ENCODE measurements at regions not wholly inside any gene's neighbourhood (a gene's known extent, or its start where the extent isn't known, plus 50 kb on each side); places are given as distances from the start of the nearest gene placed in this dataset.

DNA sequence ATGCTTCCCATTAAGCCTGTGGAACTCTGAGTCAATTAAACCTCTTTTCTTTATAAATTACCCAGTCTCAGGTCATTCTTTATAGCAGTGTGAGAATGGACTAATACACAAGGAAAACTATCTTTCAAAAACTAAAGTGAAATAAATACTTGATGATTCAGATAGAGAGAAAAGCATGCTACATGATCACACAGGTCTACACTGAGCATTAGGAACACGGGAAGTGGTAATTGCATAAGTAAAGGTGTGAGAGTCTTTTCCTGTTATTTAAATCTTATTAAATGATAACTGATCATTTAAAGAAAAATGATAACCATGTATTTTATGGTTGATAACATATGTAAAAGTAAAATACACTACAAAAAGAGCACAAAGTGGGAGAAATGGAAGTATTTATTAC, 812.0 kb upstream of the RAB6C start:
- H3K27me3 Mint-ChIP-seq = peaks cover 3% of the 10 kb centered on the region
- H3K36me3 Mint-ChIP-seq (ENCODE audit: low read depth) = no peaks in the 10 kb centered on the region
- no peaks in the 10 kb centered on the region for H3K9me3 Mint-ChIP-seq
- DNase-seq = no peak
- no peaks in the 10 kb centered on the region for H3K4me1 Mint-ChIP-seq (ENCODE audit: low read depth)
- no peak overlapping the region for H3K27ac Mint-ChIP-seq
- H3K4me3 Mint-ChIP-seq = no peak overlapping the region

DNA sequence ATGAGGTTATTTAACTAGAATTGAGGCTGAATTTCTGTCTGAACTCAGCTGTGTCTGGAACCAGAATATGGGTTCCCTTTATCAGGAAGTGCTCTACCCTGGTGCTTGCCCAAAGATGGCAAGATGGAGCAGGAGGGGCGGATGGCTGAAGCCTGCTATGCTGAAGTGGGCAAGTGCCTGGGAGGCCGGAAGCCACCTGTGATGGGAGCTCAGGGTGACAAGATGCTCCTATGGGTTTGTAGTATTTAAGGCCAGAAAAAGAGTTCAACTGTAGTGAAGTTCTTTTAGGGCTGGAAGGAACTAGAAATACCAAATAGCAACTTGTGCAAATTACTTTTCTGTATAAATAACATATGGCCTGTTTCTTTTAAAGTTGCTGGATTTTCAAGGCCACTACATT, 808.9 kb upstream of the RAB6C start:
- Mint-ChIP-seq H3K4me3 (no peak overlapping the region), H3K27me3 (peaks cover 3% of the 10 kb centered on the region), H3K9me3 (peaks cover 4% of the 10 kb centered on the region), H3K27ac (no peak overlapping the region), H3K36me3 (ENCODE audit: low read depth) (no peaks in the 10 kb centered on the region), H3K4me1 (ENCODE audit: low read depth) (no peaks in the 10 kb centered on the region)
- no peak for DNase-seq

- H3K4me1 Mint-ChIP-seq (ENCODE audit: low read depth) = no peaks in the 10 kb centered on the region
- no peak overlapping the region for H3K27ac Mint-ChIP-seq
- H3K9me3 Mint-ChIP-seq = peaks cover 4% of the 10 kb centered on the region
- H3K27me3 Mint-ChIP-seq = no peaks in the 10 kb centered on the region
- no peaks in the 10 kb centered on the region for H3K36me3 Mint-ChIP-seq (ENCODE audit: low read depth)
- no peak overlapping the region for H3K4me3 Mint-ChIP-seq
- no peak for DNase-seq
Measured at GRCh38 chr2:129174143-129174542, 805.3 kb upstream of the RAB6C start.

- no peaks in the 10 kb centered on the region for H3K36me3 Mint-ChIP-seq (ENCODE audit: low read depth)
Measured at GRCh38 chr2:129175051-129175450, 804.4 kb upstream of the RAB6C start.

GRCh38 chr2:129176375-129176774, 803.1 kb upstream of the RAB6C start:
- Mint-ChIP-seq H3K27me3 (no peaks in the 10 kb centered on the region), H3K4me1 (ENCODE audit: low read depth) (no peaks in the 10 kb centered on the region), H3K27ac (no peak overlapping the region)

More at GRCh38 chr2:129175051-129175450, 804.4 kb upstream of the RAB6C start:
- no peaks in the 10 kb centered on the region for H3K27me3 Mint-ChIP-seq
- no peaks in the 10 kb centered on the region for H3K4me1 Mint-ChIP-seq (ENCODE audit: low read depth)
- H3K27ac Mint-ChIP-seq = no peak overlapping the region
- H3K4me3 Mint-ChIP-seq = no peak overlapping the region
- peaks cover 4% of the 10 kb centered on the region for H3K9me3 Mint-ChIP-seq
- no peak for DNase-seq

DNA sequence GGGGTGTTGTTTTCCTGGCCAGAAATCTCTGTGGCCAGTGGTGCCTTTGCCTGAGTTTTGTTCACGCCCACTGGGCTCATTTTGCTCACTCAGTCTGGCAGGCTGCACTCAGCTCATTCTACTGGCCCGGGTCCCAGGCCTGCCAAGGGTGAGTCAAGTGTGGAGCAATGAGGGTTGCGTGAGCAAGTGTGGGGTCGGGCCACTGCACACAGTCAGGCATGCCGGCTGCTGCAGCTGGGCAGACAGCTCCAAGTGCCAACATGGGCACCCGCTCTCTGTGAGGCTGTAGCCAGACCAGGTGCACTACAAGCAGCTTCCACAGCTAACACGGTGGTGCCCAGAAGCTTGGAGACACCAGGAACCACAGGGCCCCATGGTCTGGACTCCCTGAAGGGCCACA, 801.1 kb upstream of the RAB6C start:
- H3K9me3 Mint-ChIP-seq = peaks cover 4% of the 10 kb centered on the region
- H3K4me1 Mint-ChIP-seq (ENCODE audit: low read depth) = no peaks in the 10 kb centered on the region
- no peaks in the 10 kb centered on the region for H3K36me3 Mint-ChIP-seq (ENCODE audit: low read depth)
- no peak overlapping the region for H3K4me3 Mint-ChIP-seq
- H3K27ac Mint-ChIP-seq = no peak overlapping the region
- no peaks in the 10 kb centered on the region for H3K27me3 Mint-ChIP-seq
- DNase-seq = no peak

More at GRCh38 chr2:129176375-129176774, 803.1 kb upstream of the RAB6C start:
- Mint-ChIP-seq H3K9me3 (peaks cover 4% of the 10 kb centered on the region), H3K4me3 (no peak overlapping the region), H3K36me3 (ENCODE audit: low read depth) (no peaks in the 10 kb centered on the region)
- no peak for DNase-seq

- Mint-ChIP-seq H3K4me3 (no peak overlapping the region), H3K9me3 (no peaks in the 10 kb centered on the region), H3K27me3 (no peaks in the 10 kb centered on the region), H3K4me1 (ENCODE audit: low read depth) (no peaks in the 10 kb centered on the region), H3K27ac (no peak overlapping the region), H3K36me3 (ENCODE audit: low read depth) (no peaks in the 10 kb centered on the region)
- no peak for DNase-seq
Measured at GRCh38 chr2:129179199-129179598, 800.3 kb upstream of the RAB6C start.

GRCh38 chr2:129180124-129180716, 799.2 kb upstream of the RAB6C start:
- Mint-ChIP-seq H3K36me3 (ENCODE audit: low read depth) (no peaks in the 10 kb centered on the region), H3K9me3 (no peaks in the 10 kb centered on the region), H3K4me1 (ENCODE audit: low read depth) (no peaks in the 10 kb centered on the region)

DNA sequence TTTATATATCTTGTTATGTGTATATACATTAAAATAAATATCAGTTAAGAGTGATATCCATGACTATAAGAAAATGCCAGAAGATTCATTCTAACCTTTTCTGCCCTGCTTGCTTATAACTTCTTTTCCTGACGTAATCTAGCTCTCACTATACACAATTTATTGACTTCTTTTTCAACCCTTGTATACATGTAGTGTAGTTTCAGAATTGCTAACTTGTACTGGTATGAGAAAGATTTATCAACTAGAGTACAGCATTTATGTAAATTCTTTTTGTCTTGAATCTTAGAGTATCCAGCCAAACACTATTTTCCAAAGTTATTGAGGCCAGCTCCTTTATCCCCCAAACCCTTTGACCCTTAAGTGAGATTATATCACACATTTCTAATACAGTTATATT, 798.0 kb upstream of the RAB6C start:
- no peak overlapping the region for H3K27ac Mint-ChIP-seq
- no peak overlapping the region for H3K4me3 Mint-ChIP-seq
- no peaks in the 10 kb centered on the region for H3K4me1 Mint-ChIP-seq (ENCODE audit: low read depth)

More at GRCh38 chr2:129180124-129180716, 799.2 kb upstream of the RAB6C start:
- H3K27me3 Mint-ChIP-seq = no peaks in the 10 kb centered on the region
- H3K4me3 Mint-ChIP-seq = no peak overlapping the region
- no peak overlapping the region for H3K27ac Mint-ChIP-seq
- DNase-seq = no peak

GRCh38 chr2:129181963-129182362, 797.5 kb upstream of the RAB6C start:
- no peak for DNase-seq
- Mint-ChIP-seq H3K27me3 (peaks cover 2% of the 10 kb centered on the region), H3K27ac (no peak overlapping the region), H3K36me3 (ENCODE audit: low read depth) (no peaks in the 10 kb centered on the region), H3K4me3 (no peak overlapping the region), H3K4me1 (ENCODE audit: low read depth) (no peaks in the 10 kb centered on the region), H3K9me3 (no peaks in the 10 kb centered on the region)

More for the DNA sequence above, 798.0 kb upstream of the RAB6C start:
- Mint-ChIP-seq H3K36me3 (ENCODE audit: low read depth) (no peaks in the 10 kb centered on the region), H3K9me3 (no peaks in the 10 kb centered on the region), H3K27me3 (peaks cover under 1% of the 10 kb centered on the region)
- no peak for DNase-seq

DNA sequence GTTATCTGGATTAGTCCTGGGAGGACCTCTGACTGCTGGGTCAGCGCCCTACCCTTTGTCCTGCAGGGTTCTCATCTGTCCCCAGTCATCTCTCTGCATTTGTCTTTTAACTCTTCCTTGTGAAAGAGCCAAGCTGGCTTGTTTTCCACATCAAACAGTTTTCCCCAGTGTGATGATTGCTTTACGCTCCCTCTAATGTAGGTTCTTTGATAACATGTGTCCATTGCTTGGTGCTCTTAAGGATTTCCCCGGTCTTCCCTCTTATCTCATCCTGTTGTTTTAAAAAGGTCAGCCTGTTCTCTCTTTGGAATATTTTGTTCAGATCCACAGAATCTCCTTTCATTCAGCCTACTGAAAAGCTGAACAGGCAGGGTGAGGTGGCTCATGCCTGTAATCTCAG, 792.1 kb upstream of the RAB6C start:
- no peak overlapping the region for H3K4me3 Mint-ChIP-seq
- no peak overlapping the region for H3K27ac Mint-ChIP-seq
- no peaks in the 10 kb centered on the region for H3K4me1 Mint-ChIP-seq (ENCODE audit: low read depth)
- H3K9me3 Mint-ChIP-seq = no peaks in the 10 kb centered on the region
- no peaks in the 10 kb centered on the region for H3K36me3 Mint-ChIP-seq (ENCODE audit: low read depth)
- H3K27me3 Mint-ChIP-seq = peaks cover 10% of the 10 kb centered on the region
- DNase-seq = no peak

- no peaks in the 10 kb centered on the region for H3K9me3 Mint-ChIP-seq
- peaks cover 10% of the 10 kb centered on the region for H3K27me3 Mint-ChIP-seq
- H3K4me1 Mint-ChIP-seq (ENCODE audit: low read depth) = no peaks in the 10 kb centered on the region
- H3K36me3 Mint-ChIP-seq (ENCODE audit: low read depth) = no peaks in the 10 kb centered on the region
- no peak overlapping the region for H3K27ac Mint-ChIP-seq
- no peak for DNase-seq
- H3K4me3 Mint-ChIP-seq = no peak overlapping the region
Measured at GRCh38 chr2:129188451-129188850, 791.0 kb upstream of the RAB6C start.

- Mint-ChIP-seq H3K36me3 (ENCODE audit: low read depth) (no peaks in the 10 kb centered on the region), H3K4me1 (ENCODE audit: low read depth) (no peaks in the 10 kb centered on the region), H3K4me3 (no peak overlapping the region), H3K27me3 (peaks cover 10% of the 10 kb centered on the region), H3K27ac (no peak overlapping the region), H3K9me3 (no peaks in the 10 kb centered on the region)
- no peak for DNase-seq
Measured at GRCh38 chr2:129189617-129190319, 789.7 kb upstream of the RAB6C start.

GRCh38 chr2:129190494-129190893, 789.0 kb upstream of the RAB6C start:
- Mint-ChIP-seq H3K27ac (no peak overlapping the region), H3K4me1 (ENCODE audit: low read depth) (no peaks in the 10 kb centered on the region), H3K27me3 (peaks cover 10% of the 10 kb centered on the region), H3K9me3 (no peaks in the 10 kb centered on the region), H3K4me3 (no peak overlapping the region), H3K36me3 (ENCODE audit: low read depth) (no peaks in the 10 kb centered on the region)
- DNase-seq = no peak

- DNase-seq = no peak
- H3K27me3 Mint-ChIP-seq = peaks cover 8% of the 10 kb centered on the region
- H3K4me3 Mint-ChIP-seq = no peak overlapping the region
- no peaks in the 10 kb centered on the region for H3K9me3 Mint-ChIP-seq
- no peak overlapping the region for H3K27ac Mint-ChIP-seq
- H3K36me3 Mint-ChIP-seq (ENCODE audit: low read depth) = no peaks in the 10 kb centered on the region
- H3K4me1 Mint-ChIP-seq (ENCODE audit: low read depth) = no peaks in the 10 kb centered on the region
Measured at GRCh38 chr2:129191530-129191929, 787.9 kb upstream of the RAB6C start.
